ENCODE measurements at regions not wholly inside any gene's neighbourhood (a gene's known extent, or its start where the extent isn't known, plus 50 kb on each side); places are given as distances from the start of the nearest gene placed in this dataset.

GRCh38 chr5:18744441-18744840, 1110.2 kb downstream of the TAF11L14 start:
- no peak for TF ChIP-seq ZNF274 (IDR thresholded peaks at IDR 0.05; ENCODE audit: low read depth, low read length)
- TF ChIP-seq YY1 (IDR thresholded peaks at IDR 0.05; ENCODE audit: insufficient read depth, insufficient read length), result no peak

Measured in NT2/D1 (cell line).